GM04503 (cell line): ENCODE measurements at regions not wholly inside any gene's neighbourhood (a gene's known extent, or its start where the extent isn't known, plus 50 kb on each side); places are given as distances from the start of the nearest gene placed in this dataset.
"Not testable (repeated sequence)": the region's sequence is repeated elsewhere in the genome, so short reads cannot be mapped to it uniquely, and the experiment has no call there.

ENCODE experiments used
- DNase-seq: peaks from one replicate; pipeline ENCODE4 v3.0.0-alpha.2; 2012; ENCODE audit warnings: low read depth

DNA sequence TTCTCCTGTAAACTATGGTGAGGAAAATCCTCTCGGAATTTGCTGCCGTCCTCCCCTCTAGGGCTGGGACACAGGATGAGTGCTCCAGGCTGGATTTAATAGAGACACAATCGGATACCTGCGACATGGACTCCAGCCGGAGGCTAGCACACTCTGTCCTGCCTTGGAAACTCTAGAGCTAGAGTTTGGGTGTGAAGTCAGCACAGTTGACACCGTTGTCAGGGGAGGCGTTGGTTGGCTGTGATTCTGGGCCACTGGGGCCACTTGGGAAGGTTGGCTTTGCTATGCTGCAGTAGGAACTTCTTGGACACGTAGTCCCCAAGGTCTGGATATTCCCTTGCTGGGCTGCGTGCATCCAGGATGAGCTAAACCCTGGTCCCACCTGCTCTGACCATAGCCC, 169.4 kb downstream of the NRN1 start:
- DNase-seq = no peak

DNA sequence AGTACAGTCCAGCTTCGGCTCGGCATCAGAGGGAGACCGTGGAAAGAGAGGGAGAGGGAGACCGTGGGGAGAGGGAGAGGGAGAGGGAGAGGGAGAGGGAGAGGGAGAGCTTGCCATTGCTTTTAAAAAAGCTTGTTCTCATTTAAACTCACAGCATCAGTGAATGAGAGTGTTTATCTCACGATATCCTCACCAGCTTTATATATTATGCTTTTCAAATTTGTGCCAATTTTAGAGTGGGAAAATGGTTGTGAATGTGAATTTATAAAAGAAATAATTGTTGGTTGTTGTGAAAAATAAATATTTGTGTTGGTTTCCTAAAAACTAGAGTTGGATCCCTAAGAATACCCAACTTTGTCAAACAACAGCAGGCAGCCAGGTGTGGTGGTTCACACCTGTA, 170.1 kb downstream of the NRN1 start:
- not testable (repeated sequence) for DNase-seq

DNA sequence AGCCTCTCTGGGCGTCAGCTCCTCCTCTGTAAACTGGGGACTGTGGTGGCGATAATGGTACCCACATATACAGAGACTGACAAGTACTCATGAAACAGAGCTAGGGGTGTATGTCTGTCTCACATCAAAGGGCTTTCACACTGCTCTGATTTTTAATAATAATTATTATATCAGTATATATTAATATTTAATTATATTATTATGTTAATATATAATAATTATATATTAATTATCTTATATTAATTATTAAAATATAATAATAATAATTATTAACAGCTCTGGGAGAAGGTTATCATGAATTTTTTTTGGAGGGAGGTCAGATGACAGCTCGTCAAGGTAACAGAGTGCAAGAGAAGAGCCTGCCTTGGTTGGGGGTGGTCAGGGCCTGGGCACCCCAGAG, 173.6 kb downstream of the NRN1 start:
- DNase-seq = no peak

DNA sequence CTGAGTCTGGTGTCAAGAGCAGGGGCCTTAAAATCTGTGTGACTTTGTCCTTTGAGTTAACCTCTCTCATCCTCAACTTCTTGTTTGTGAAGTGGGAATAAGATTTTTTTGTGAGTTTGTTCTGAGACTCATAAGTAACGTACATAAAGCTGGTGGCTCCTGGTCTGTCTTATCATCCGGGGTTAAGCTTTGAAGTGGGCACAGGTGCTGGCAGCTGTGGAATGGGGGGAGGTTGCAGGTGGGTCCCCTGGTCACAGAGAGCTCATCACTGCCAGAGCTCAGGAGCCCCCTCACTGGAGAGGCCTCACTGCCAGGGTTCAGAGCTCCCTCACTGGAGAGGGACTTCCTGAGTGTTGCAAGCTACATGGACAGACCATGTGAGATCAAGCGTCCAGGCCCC, 174.1 kb downstream of the NRN1 start:
- DNase-seq = no peak

DNA sequence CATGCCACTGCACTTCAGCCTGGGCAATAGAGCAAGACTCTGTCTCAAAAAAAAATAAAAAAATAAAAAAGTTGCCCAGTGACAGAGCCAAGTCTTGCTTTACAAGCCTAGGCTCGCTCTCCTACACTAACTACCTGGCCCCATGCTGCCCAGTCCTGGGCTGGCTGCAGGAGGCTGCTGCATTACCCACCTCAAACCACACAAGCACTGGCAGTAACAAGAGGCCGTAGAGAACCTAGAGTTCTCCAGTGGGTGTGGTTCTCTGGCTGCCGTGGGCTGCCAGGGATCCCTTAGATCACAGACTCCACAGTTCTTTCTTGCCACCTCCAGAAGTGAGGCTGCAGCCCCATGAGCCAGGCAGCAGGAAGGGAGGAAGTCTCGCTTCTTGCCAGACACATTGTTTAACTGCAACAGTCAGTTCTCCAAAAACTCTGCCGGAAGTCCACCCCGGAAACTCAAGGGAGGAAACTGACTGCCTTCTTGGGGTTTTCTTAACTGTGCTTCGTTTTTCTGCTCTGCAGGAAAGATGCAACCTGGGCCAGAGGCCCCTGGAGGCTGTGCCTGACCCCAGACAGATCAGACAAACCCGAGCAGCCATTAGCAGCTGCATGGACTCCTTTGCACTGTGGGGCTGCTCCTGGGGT, 175.4 kb downstream of the NRN1 start:
- DNase-seq = not testable (repeated sequence)

DNA sequence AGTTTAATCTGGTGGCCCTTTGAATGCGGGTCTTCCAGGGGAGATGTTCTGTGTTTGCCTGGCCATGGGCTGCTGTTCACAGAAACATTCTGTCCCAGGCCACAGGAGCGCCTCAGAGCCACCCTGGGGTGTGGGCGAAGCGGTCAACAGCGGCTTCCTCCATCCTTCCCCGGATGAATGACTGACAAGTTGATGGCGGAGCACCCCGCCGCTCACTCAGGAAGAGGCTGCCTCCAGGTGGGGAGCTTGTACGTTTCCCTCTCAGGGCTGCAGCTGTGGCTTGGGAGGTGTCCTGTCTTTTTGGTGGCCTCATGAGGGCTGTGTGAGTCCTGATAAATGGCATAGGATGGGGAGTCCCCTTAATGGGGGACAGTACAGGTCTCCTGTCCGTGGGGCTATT, 178.4 kb downstream of the NRN1 start:
- DNase-seq = no peak

DNA sequence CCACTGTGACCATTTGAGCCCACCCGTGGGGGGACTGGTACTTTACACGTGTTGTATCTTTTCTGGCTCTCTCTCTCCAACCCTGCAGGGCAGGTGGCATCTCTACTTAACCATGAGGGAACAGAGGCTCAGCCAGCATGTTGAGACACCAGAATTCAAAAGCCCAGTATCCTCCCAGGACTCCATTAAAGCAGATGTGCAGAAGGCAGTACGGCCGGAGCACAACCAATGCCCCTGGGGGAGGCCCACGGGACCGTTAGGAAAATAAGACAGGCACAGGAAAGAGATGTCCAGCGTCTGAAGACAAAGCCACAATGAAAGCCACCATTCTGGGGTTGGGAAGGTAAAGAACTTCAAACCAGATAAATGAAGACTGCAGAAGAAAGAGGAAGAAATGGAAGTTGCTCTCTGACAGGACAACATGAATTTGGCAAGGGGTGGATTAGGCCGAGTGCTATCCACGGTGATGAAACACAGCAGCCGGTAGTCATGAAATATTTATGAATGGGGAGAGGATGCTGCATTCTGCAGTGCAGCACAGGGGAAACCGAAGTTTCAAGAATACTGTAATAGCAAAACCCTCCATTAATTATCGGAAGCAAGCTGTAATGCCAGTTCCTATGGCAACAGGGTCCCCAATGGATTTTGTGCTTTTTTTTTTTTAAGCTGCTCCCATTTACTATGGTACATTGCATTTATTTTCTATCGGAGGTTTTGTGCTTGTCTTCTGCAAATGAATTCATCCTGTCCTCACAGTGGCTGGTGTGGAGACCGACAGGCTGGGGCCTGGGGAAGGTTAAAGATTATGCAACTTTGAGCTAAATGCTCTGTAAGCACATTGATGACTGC, 179.4 kb downstream of the NRN1 start:
- no peak for DNase-seq

DNA sequence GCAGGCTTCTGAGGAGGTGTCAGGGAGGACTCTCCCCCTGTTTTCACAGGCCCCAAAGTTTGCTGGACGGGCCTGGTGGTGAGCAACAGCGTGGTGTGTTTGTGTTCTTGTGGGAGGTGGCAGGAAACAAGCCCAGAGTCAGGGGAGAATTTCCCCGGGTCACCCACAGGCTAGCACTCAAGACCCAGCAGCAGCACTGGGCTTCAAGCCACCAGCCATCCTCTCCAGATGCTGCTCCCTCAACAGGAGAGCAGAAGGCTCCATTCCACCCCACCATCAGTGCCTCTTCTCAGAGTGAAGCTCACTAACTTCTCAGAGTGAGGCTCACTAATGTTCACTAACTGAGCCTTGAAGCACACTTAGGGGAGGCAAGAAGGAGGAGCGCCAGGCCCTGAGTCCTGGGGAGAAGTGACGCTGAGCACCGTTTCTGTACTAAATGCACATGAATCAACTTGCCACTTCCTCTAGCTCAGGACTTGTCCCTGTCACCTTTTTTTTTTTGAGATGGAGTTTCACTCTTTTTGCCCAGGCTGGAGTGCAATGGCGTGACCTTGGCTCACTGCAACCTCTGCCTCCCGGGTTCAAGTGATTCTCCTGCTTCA, 182.2 kb downstream of the NRN1 start:
- DNase-seq = not testable (repeated sequence)
